GM12878 (cell line): ENCODE measurements at regions not wholly inside any gene's neighbourhood (a gene's known extent, or its start where the extent isn't known, plus 50 kb on each side); places are given as distances from the start of the nearest gene placed in this dataset.

ENCODE experiments used
- ATAC-seq: fragments of 200-7000 bp; cut with Tn5 transposase; 3 replicates; pipeline ENCODE4 v1.9.1; 2020; ENCODE audit warnings: mild to moderate bottlenecking, moderate library complexity
- BruUV-seq: library from RNA; stranded (reverse); fragments of 400-500 nt; replicated peaks from 2 replicates; lab custom pipeline; 2021; lab: Mats Ljungman, UMichigan
- CTCF ChIA-PET: fragments of 300-600 bp; sonication (Branson Sonifier 250); formaldehyde crosslinking; extraction: SDS; loops from one replicate; lab custom pipeline; 2021; ENCODE audit warnings: inconsistent platforms; lab: Yijun Ruan, JAX
- POLR2A ChIA-PET: fragments of 350-600 bp; formaldehyde crosslinking; extraction: SDS; loops from one replicate; lab custom pipeline; 2021; ENCODE audit warnings: inconsistent platforms; lab: Charles Lee
- RAD21 ChIA-PET: fragments of 300-600 bp; sonication (Branson Sonifier 250); formaldehyde crosslinking; loops from one replicate; lab custom pipeline; 2023; ENCODE audit warnings: antibody characterized with exemption; ENCODE audit not compliant: unreplicated experiment; lab: Charles Lee
- SMC1A ChIA-PET: fragments of 300-600 bp; sonication (Branson Sonifier 250); formaldehyde crosslinking; loops from one replicate; lab custom pipeline; 2023; ENCODE audit not compliant: unreplicated experiment, uncharacterized antibody; lab: Charles Lee
- DNase-seq: peaks from one replicate; pipeline ENCODE4 v3.0.0-alpha.2; 2011; ENCODE audit warnings: low read depth, low spot score
- FAIRE-seq: peaks from 3 replicates; lab custom pipeline; 2011; peaks lifted over from hg19 to GRCh38; lab: Jason Lieb, UNC
- H2AFZ ChIP-seq: 2 replicates; pipeline ENCODE4 v1.6.0; 2011; ENCODE audit warnings: low read depth, low read length, control low read depth; ENCODE audit not compliant: control insufficient read depth
- H3K27ac ChIP-seq: 2 replicates; pipeline ENCODE4 v1.5.1; 2011; ENCODE audit warnings: control low read depth; ENCODE audit not compliant: control insufficient read depth, insufficient read depth
- H3K27me3 ChIP-seq, 2 experiments: replicated peaks in 1 of 2; 2 replicates each; pipeline versions ENCODE4 v1.6.0 to v1.6.1; 2011; ENCODE audit warnings: low read length in 1 of 2; ENCODE audit not compliant: control insufficient read depth in 2 of 2, insufficient read depth in 2 of 2
- H3K36me3 ChIP-seq, 2 experiments: 2 replicates each; pipeline ENCODE4 v1.5.1; 2011; ENCODE audit warnings: low read length in 1 of 2; ENCODE audit not compliant: control insufficient read depth in 2 of 2, insufficient read depth in 2 of 2
- H3K4me1 ChIP-seq: 2 replicates; pipeline ENCODE4 v1.6.1; 2011; ENCODE audit warnings: mild to moderate bottlenecking, low read length, moderate library complexity, mixed read lengths; ENCODE audit not compliant: control insufficient read depth, insufficient read depth
- H3K4me2 ChIP-seq: 2 replicates; pipeline ENCODE4 v1.6.0; 2011; ENCODE audit warnings: control low read depth; ENCODE audit not compliant: control insufficient read depth, insufficient read depth
- H3K4me3 ChIP-seq: fragments of 200-600 bp; sonication (generic); 2 replicates; pipeline ENCODE4 v1.5.1; 2016
- H3K79me2 ChIP-seq: 2 replicates; pipeline ENCODE4 v1.6.0; 2011; ENCODE audit warnings: low read length; ENCODE audit not compliant: control insufficient read depth, insufficient read depth
- H3K9ac ChIP-seq: 2 replicates; pipeline ENCODE4 v1.8.0; 2011; ENCODE audit warnings: low read length, control low read depth, mixed read lengths; ENCODE audit not compliant: control insufficient read depth, insufficient read depth
- H3K9me3 ChIP-seq: replicated peaks from 3 replicates; pipeline ENCODE4 v1.5.1; 2011; ENCODE audit warnings: mild to moderate bottlenecking, low read length; ENCODE audit not compliant: control insufficient read depth, insufficient read depth
- H4K20me1 ChIP-seq: 2 replicates; pipeline ENCODE4 v1.6.0; 2011; ENCODE audit not compliant: control insufficient read depth, insufficient read depth
- ATF7 ChIP-seq: fragments of 450-650 bp; IDR thresholded peaks from 2 replicates; pipeline ENCODE4 v1.6.1; 2016; ENCODE audit warnings: low read depth, mild to moderate bottlenecking
- KAT2A ChIP-seq: conservative IDR thresholded peaks from 2 replicates; pipeline ENCODE4 v1.6.1; 2011; ENCODE audit warnings: low read depth, low read length; ENCODE audit not compliant: control insufficient read depth
- MYC ChIP-seq: IDR thresholded peaks from 2 replicates; pipeline ENCODE4 v1.6.1; 2011; ENCODE audit warnings: mild to moderate bottlenecking, low read length, moderate library complexity, inconsistent platforms; ENCODE audit not compliant: insufficient read depth, insufficient replicate concordance, insufficient read length, severe bottlenecking
- NFXL1 ChIP-seq: fragments of 450-650 bp; IDR thresholded peaks from 2 replicates; pipeline ENCODE4 v1.6.1; 2017; ENCODE audit warnings: antibody characterized with exemption, mild to moderate bottlenecking, borderline replicate concordance
- PRDM15 ChIP-seq: fragments of 450-650 bp; formaldehyde crosslinking; IDR thresholded peaks from 2 replicates; pipeline ENCODE4 v1.4.0; 2020; ENCODE audit warnings: mild to moderate bottlenecking, moderate library complexity
- SIN3A ChIP-seq: IDR thresholded peaks from 2 replicates; pipeline ENCODE4 v1.6.1; 2012; ENCODE audit warnings: low read depth, low read length, improper control_type of control experiment
- SMAD1 ChIP-seq: fragments of 450-650 bp; IDR thresholded peaks from 2 replicates; pipeline ENCODE4 v1.6.1; 2018; ENCODE audit warnings: mild to moderate bottlenecking, low read depth; ENCODE audit not compliant: partially characterized antibody
- WGBS: methylation state at CpG from one replicate; pipeline ENCODE4 v1.1.6; 2016; ENCODE audit warnings: low lambda C conversion rate; ENCODE audit not compliant: insufficient replicate concordance, insufficient coverage; ENCODE audit errors: missing lambda C conversion rate; 5-methylcytosine and 5-hydroxymethylcytosine counted together
- in situ Hi-C: fragments of 300-500 bp; cut with MboI; formaldehyde crosslinking; loops from 9 replicates; pipeline ENCODE4 v1.14.3; 2018; ENCODE audit warnings: mixed read lengths
- intact Hi-C: fragments of 100-400 bp; cut with micrococcal nuclease; formaldehyde crosslinking; loops from one replicate; pipeline ENCODE4 v1.14.2; 2022; ENCODE audit not compliant: unreplicated experiment
- TF ChIP-seq, protein P1 (sequence below): fragments of 150-350 bp; IDR thresholded peaks from 2 replicates; pipeline ENCODE4 v1.6.1; 2014; ENCODE audit warnings: mild to moderate bottlenecking, low read depth, low read length

GRCh38 chr1:234936612-234937389 lies 191.8 kb downstream of the TOMM20 start:
- TF ChIP-seq PRDM15 (CRISPR knock-in tag) = no peak
- TF ChIP-seq SIN3A = no peak
- TF ChIP-seq, protein P1, sequence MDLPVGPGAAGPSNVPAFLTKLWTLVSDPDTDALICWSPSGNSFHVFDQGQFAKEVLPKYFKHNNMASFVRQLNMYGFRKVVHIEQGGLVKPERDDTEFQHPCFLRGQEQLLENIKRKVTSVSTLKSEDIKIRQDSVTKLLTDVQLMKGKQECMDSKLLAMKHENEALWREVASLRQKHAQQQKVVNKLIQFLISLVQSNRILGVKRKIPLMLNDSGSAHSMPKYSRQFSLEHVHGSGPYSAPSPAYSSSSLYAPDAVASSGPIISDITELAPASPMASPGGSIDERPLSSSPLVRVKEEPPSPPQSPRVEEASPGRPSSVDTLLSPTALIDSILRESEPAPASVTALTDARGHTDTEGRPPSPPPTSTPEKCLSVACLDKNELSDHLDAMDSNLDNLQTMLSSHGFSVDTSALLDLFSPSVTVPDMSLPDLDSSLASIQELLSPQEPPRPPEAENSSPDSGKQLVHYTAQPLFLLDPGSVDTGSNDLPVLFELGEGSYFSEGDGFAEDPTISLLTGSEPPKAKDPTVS = no peak
- TF ChIP-seq KAT2A = no peak
- no peak for TF ChIP-seq NFXL1
- no peak for TF ChIP-seq ATF7
- TF ChIP-seq SMAD1 = no peak
- TF ChIP-seq MYC = no peak
- H3K9ac ChIP-seq = no peak overlapping the region
- no peaks in the 10 kb centered on the region for H3K27me3 ChIP-seq
- WGBS = 95% methylated on average over 7 of the region's 7 CpGs
- in situ Hi-C loops = no loop called here
- H3K4me3 ChIP-seq = no peak overlapping the region
- H3K4me2 ChIP-seq = no peak overlapping the region
- CTCF ChIA-PET = interaction anchor here (1.0 kb wide), 1 partner anchor 10 kb away, joined by 3 read pairs; no protein-coding TSS in a partner anchor
- no peaks in the 10 kb centered on the region for H4K20me1 ChIP-seq
- H3K4me1 ChIP-seq = peaks cover 26% of the 10 kb centered on the region
- H3K27ac ChIP-seq = no peak overlapping the region
- BruUV-seq = no TSS peak
- no peaks in the 10 kb centered on the region for H3K79me2 ChIP-seq
- H2AFZ ChIP-seq = no peak overlapping the region
- ATAC-seq = no peak
- intact Hi-C loops = no loop called here
- DNase-seq = no peak
- H3K36me3 ChIP-seq = no peaks in the 10 kb centered on the region
- RAD21 ChIA-PET = interaction anchor here (0.6 to 1.0 kb wide), 2 partner anchors 26 to 112 kb away, joined by 3 to 4 read pairs; no protein-coding TSS in a partner anchor
- SMC1A ChIA-PET = interaction anchor here (6.2 kb wide), 1 partner anchor 19 kb away, joined by 44 read pairs; no protein-coding TSS in a partner anchor
- H3K9me3 ChIP-seq = no peaks in the 10 kb centered on the region; the same call in 2 of the 3 replicates
- FAIRE-seq = no peak
- POLR2A ChIA-PET = interaction anchor here (0.8 kb wide), 1 partner anchor 10 kb away, joined by 3 read pairs; no protein-coding TSS in a partner anchor
